ENCODE measurements at regions not wholly inside any gene's neighbourhood (a gene's known extent, or its start where the extent isn't known, plus 50 kb on each side); places are given as distances from the start of the nearest gene placed in this dataset.

- TF ChIP-seq CTCF (IDR thresholded peaks at IDR 0.05; ENCODE audit: borderline replicate concordance, insufficient read depth, low read depth, low read length), result no peak
- no peak overlapping the region for H3K4me3 ChIP-seq (ENCODE audit: low read depth, low read length)
These were observed 1262.0 kb upstream of the ADGRL3 start for GRCh38 chr4:59938166-59938565.

GRCh38 chr4:59945277-59945676, 1254.8 kb upstream of the ADGRL3 start:
- TF ChIP-seq CTCF (IDR thresholded peaks at IDR 0.05; ENCODE audit: borderline replicate concordance, insufficient read depth, low read depth, low read length), result no peak

GRCh38 chr4:59945716-59946115, 1254.4 kb upstream of the ADGRL3 start:
- H3K4me3 ChIP-seq (ENCODE audit: low read depth, low read length), result no peak overlapping the region
- no peak for TF ChIP-seq CTCF (IDR thresholded peaks at IDR 0.05; ENCODE audit: borderline replicate concordance, insufficient read depth, low read depth, low read length)

More at GRCh38 chr4:59945277-59945676, 1254.8 kb upstream of the ADGRL3 start:
- H3K4me3 ChIP-seq (ENCODE audit: low read depth, low read length), result no peak overlapping the region

- H3K4me3 ChIP-seq (ENCODE audit: low read depth, low read length), result no peak overlapping the region
- no peak for TF ChIP-seq CTCF (IDR thresholded peaks at IDR 0.05; ENCODE audit: borderline replicate concordance, insufficient read depth, low read depth, low read length)
These were observed 1243.8 kb upstream of the ADGRL3 start for GRCh38 chr4:59956366-59956765.

- TF ChIP-seq CTCF (IDR thresholded peaks at IDR 0.05; ENCODE audit: borderline replicate concordance, insufficient read depth, low read depth, low read length), result no peak
- no peak overlapping the region for H3K4me3 ChIP-seq (ENCODE audit: low read depth, low read length)
These were observed 1240.0 kb upstream of the ADGRL3 start for GRCh38 chr4:59960143-59960542.

- TF ChIP-seq CTCF (IDR thresholded peaks at IDR 0.05; ENCODE audit: borderline replicate concordance, insufficient read depth, low read depth, low read length), result no peak
- no peak overlapping the region for H3K4me3 ChIP-seq (ENCODE audit: low read depth, low read length)
These were observed 1233.4 kb upstream of the ADGRL3 start for GRCh38 chr4:59966758-59967157.

GRCh38 chr4:59968796-59969195, 1231.3 kb upstream of the ADGRL3 start:
- no peak for TF ChIP-seq CTCF (IDR thresholded peaks at IDR 0.05; ENCODE audit: borderline replicate concordance, insufficient read depth, low read depth, low read length)

More at GRCh38 chr4:59968796-59969195, 1231.3 kb upstream of the ADGRL3 start:
- H3K4me3 ChIP-seq (ENCODE audit: low read depth, low read length), result no peak overlapping the region
